NCI-H460 (cell line): ENCODE measurements at regions not wholly inside any gene's neighbourhood (a gene's known extent, or its start where the extent isn't known, plus 50 kb on each side); places are given as distances from the start of the nearest gene placed in this dataset.
"Not testable (repeated sequence)": the region's sequence is repeated elsewhere in the genome, so short reads cannot be mapped to it uniquely, and the experiment has no call there.

ENCODE experiments used
- DNase-seq: peaks from one replicate; pipeline ENCODE4 v3.0.0-alpha.2; 2016; ENCODE audit warnings: low read depth; ENCODE audit errors: extremely low read depth

DNA sequence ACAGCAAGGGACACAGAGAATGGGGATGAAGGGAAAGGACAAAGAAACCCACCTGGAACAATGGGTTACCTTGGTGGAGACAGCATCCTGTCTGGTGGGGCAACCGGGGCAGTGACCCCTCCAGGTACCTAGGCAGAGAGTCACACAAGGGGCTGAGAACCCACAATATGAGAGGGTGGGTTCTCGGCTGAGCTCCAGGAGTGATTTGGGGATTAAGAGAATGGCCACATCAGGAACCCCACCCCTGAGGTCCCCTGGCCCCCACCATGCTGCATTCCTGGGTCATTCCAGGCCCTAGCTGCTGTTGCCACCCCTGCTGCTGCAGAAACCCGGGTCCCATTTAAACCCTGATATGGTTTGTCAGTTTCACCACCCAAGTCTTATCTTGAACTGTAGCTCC, 172.3 kb downstream of the RTP5 start:
- DNase-seq = no peak

- no peak for DNase-seq
Observed at GRCh38 chr2:242043538-242044312, 174.2 kb downstream of the RTP5 start.

GRCh38 chr2:242044313-242044590, 174.7 kb downstream of the RTP5 start:
- DNase-seq = no peak

DNA sequence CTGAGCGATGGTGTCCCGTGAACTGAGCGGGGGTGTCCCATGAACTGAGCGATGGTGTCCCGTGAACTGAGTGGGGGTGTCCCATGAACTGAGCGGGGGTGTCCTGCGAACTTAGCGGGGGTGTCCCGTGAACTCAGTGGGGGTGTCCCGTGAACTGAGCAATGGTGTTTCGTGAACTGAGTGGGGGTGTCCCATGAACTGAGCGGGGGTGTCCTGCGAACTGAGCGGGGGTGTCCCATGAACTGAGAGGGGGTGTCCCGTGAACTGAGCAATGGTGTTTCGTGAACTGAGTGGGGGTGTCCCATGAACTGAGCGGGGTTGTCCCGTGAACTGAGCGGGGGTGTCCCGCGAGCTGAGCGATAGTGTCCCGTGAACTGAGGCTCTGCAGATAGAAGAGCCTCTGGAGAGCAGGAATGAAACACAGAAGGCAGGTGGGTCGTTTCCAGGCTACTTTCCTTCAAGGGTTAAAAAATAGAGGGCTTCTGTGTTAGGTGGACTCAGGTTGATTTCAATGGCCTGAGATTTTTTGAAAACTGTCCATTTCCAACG, 176.1 kb downstream of the RTP5 start:
- DNase-seq = not testable (repeated sequence)

- no peak for DNase-seq
Observed at GRCh38 chr2:242046206-242046826, 176.8 kb downstream of the RTP5 start.

- DNase-seq = no peak
Observed at GRCh38 chr2:242047963-242048362, 178.4 kb downstream of the RTP5 start.

DNA sequence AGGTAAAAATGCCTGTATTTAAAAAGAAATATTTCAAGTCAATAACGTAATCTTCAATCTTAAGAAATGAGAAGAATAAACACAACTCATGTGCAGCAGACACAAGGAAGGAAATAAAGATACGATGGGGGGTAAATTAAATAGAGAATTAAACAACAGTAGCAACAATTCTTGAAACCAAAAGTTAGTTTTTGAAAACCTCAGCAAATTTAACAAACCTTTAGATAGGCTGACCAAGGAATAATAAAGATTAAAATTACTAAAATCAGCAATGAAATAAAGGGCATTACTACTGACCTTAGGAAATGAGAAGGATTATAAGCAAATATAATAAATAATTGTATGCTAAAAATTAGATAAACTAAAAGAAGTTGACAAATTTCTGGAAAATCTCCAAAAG, 178.9 kb downstream of the RTP5 start:
- no peak for DNase-seq

- DNase-seq = not testable (repeated sequence)
Observed at GRCh38 chr2:242049492-242049891, 180.0 kb downstream of the RTP5 start.

- DNase-seq = no peak
Observed at GRCh38 chr2:242051463-242051862, 181.9 kb downstream of the RTP5 start.

GRCh38 chr2:242052421-242052820, 182.9 kb downstream of the RTP5 start:
- DNase-seq = no peak

DNA sequence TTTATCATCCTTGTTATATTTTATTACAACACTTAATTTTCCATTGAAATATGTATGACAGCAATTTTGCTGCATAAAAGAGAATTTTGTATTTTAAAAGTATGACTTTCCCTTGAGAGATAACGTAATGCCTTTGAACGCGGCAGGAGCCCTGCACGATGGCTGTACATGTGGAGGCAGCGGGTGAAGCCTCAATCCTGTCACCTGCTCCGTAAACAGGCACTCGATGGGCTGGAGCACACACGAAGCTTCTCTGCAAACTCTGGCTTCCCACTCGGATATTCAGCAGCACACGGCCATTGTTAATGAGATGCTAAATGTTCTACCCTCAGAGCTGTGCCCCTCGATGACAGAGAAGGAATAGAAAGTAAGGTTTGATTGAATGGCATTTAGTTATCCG, 184.4 kb downstream of the RTP5 start:
- no peak for DNase-seq

- DNase-seq = no peak
Observed at GRCh38 chr2:242054406-242054805, 184.9 kb downstream of the RTP5 start.

DNA sequence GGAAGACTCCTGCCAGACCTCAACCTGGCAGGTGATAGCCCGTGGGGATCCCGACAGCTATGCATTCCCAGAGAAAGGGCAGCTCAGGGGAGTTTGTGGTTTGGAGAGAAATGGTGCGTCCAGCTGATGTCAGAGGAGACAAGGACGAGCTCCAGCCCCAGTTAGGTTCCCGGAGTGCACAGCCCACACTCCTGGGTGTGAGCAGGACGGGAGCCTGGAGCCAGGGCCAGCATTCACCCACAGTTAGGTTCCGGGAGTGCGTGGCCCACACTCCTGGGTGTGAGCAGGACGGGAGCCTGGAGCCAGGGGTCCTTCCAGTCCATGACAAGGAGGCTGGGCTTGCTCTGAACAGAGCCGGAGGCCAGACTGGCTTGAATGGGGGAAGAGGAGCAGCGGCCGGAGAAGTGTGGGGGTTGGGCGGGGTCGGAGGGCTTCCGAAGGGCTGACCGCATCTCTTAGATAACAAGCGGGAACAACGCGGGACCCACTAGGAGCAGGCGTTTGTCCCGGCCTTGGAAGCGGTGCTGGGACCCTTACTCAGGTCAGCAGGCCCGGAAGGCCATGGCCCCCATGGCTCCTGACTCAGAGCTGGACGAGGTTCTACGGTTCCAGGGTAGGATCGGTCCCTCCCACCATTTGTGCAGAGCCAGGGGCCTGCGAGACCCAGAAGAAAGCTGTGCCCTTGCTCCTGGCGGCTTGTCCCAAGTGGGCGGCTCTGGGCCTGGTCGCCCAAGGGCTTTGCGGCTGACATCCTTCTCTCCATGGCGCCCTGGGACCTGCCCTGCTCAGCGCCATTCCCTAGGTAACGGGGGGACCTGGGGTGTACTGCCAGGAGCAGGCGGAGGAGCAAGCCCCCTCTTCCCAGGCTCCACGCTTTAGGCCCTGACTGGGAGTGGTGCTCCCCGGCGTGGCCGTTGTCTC, 185.6 kb downstream of the RTP5 start:
- DNase-seq = no peak

- DNase-seq = no peak
Observed at GRCh38 chr2:242056026-242056425, 186.5 kb downstream of the RTP5 start.

- DNase-seq = no peak
Observed at GRCh38 chr2:242056785-242057184, 187.3 kb downstream of the RTP5 start.

GRCh38 chr2:242057379-242058040, 188.0 kb downstream of the RTP5 start:
- no peak for DNase-seq

DNA sequence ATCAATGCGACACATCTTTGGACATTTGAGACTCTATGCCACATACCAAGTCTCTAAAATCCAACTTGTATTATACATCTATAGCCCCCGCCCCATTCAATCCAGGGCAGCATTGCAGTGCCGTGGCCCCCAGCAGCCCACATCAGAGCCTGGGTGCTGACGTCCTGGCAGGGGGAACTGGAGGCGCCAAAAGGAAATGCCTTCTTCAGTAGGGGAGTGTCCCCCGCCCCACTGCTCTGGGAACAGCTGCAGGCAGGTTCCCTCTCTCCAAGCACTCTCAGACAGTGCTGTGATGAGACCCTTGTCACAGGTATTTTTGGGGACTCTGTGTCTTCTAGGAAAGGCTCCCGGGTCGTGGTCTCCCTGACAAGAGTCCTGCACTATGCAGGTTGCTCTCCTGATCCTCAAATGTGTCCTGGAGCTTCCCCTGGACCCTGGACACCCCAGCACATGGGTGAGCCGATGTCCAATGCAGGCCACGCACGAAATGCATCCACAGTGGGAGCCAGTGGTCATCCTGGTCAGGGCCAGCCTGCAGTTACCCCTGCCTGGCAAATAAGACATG, 188.7 kb downstream of the RTP5 start:
- DNase-seq = no peak

GRCh38 chr2:242059566-242059965, 190.0 kb downstream of the RTP5 start:
- DNase-seq = no peak

- DNase-seq = no peak
Observed at GRCh38 chr2:242060212-242060835, 190.8 kb downstream of the RTP5 start.

DNA sequence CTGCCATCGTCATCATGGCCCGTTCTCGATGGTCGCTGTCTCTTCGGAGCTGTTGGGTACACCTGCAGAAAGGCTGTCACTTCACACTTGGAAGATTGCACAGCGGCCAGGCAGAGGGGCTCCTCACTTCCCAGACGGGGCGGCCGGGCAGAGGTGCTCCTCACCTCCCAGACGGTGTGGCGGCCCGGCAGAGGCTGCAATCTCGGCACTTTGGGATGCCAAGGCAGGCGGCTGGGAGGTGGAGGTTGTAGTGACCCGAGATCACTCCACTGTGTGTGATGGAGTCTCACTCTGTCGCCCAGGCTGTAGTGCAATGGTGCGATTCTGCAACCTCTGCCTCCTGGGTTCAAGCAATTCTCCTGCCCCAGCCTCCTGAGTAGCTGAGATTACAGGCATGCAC, 192.4 kb downstream of the RTP5 start:
- not testable (repeated sequence) for DNase-seq
